OCI-LY3 (cell line): ENCODE measurements at regions not wholly inside any gene's neighbourhood (a gene's known extent, or its start where the extent isn't known, plus 50 kb on each side); places are given as distances from the start of the nearest gene placed in this dataset.

Experiments used
- H2AFZ ChIP-seq: fragments of 200-600, 300-600 bp; shearing (Covaris generic); 2 replicates; pipeline ENCODE4 v1.6.0; 2014; ENCODE audit warnings: antibody characterized with exemption, low read depth, low read length
- H3K27ac ChIP-seq: fragments of 200-600, 300-600 bp; sonication (generic); 2 replicates; pipeline ENCODE4 v1.5.1; 2014; ENCODE audit warnings: mild to moderate bottlenecking, low read length, moderate library complexity, mixed read lengths
- H3K27me3 ChIP-seq: fragments of 200-600, 300-600 bp; sonication (generic); 2 replicates; pipeline ENCODE4 v1.6.1; 2014; ENCODE audit warnings: low read depth, low read length, mixed read lengths
- H3K36me3 ChIP-seq: fragments of 200-600, 300-600 bp; sonication (generic); replicated peaks from 2 replicates; pipeline ENCODE3; 2014; ENCODE audit warnings: low read depth, low read length, mixed read lengths
- H3K4me1 ChIP-seq: fragments of 300-600, 200-600 bp; sonication (generic); 2 replicates; pipeline ENCODE4 v1.6.1; 2014; ENCODE audit warnings: low read length, mixed read lengths
- H3K4me2 ChIP-seq: fragments of 200-600, 300-600 bp; sonication (generic); 2 replicates; pipeline ENCODE4 v1.6.1; 2014; ENCODE audit warnings: low read length, mixed read lengths
- H3K4me3 ChIP-seq: fragments of 300-600, 200-600 bp; sonication (generic); 2 replicates; pipeline ENCODE4 v1.5.1; 2014; ENCODE audit warnings: antibody characterized with exemption, mild to moderate bottlenecking, low read length, moderate library complexity
- H3K79me2 ChIP-seq: fragments of 300-600, 200-600 bp; shearing (Covaris generic); 2 replicates; pipeline ENCODE4 v1.6.1; 2014; ENCODE audit warnings: mild to moderate bottlenecking, low read length, mixed read lengths
- H3K9ac ChIP-seq: fragments of 300-600, 200-600 bp; shearing (Covaris generic); 2 replicates; pipeline ENCODE4 v1.6.0; 2014; ENCODE audit warnings: mild to moderate bottlenecking, low read length, moderate library complexity
- H3K9me3 ChIP-seq: fragments of 200-600, 300-600 bp; shearing (Covaris generic); 2 replicates; pipeline ENCODE4 v1.6.1; 2014; ENCODE audit warnings: low read length, mixed read lengths; ENCODE audit not compliant: insufficient read depth
- H4K20me1 ChIP-seq: fragments of 200-600, 300-600 bp; sonication (generic); 2 replicates; pipeline ENCODE4 v1.6.1; 2016; ENCODE audit warnings: low read length, mixed read lengths; ENCODE audit not compliant: insufficient read depth
- EZH2phosphoT487 ChIP-seq: fragments of 200-600 bp; shearing (Covaris generic); IDR thresholded peaks from 2 replicates; pipeline ENCODE4 v1.6.1; 2018; ENCODE audit warnings: antibody characterized with exemption, mixed run types, low read depth
- TF ChIP-seq, protein P1 (sequence below): fragments of 200-600, 300-600 bp; sonication (generic); IDR thresholded peaks from 2 replicates; pipeline ENCODE4 v1.5.1; 2014; ENCODE audit warnings: antibody characterized with exemption, low read length, low read depth

DNA sequence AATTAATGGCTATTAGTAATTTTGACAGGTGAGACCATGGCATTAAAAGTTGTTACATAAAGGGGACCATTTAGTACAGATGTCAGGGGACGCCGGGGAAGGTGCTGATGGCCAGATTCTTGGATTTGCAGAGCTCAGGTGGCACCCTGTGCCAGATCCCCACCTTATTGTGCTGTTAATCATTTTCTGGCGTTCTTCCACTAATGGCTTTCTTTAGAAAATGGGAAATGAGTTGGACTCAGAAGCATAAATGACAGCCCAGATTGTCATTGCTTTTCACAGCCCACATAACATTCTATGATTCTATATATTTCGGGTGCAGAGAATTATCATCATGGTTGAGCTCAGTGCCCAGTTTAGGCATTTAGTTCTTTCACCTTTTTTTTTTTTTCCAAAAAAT is 257.2 kb upstream of the TCF4 start:
- H3K9ac ChIP-seq = no peak overlapping the region
- no peaks in the 10 kb centered on the region for H3K36me3 ChIP-seq
- no peak overlapping the region for H3K4me3 ChIP-seq
- H3K79me2 ChIP-seq = no peaks in the 10 kb centered on the region
- H3K9me3 ChIP-seq = peaks cover 4% of the 10 kb centered on the region; the same call in 1 of the 2 replicates
- TF ChIP-seq, protein P1, sequence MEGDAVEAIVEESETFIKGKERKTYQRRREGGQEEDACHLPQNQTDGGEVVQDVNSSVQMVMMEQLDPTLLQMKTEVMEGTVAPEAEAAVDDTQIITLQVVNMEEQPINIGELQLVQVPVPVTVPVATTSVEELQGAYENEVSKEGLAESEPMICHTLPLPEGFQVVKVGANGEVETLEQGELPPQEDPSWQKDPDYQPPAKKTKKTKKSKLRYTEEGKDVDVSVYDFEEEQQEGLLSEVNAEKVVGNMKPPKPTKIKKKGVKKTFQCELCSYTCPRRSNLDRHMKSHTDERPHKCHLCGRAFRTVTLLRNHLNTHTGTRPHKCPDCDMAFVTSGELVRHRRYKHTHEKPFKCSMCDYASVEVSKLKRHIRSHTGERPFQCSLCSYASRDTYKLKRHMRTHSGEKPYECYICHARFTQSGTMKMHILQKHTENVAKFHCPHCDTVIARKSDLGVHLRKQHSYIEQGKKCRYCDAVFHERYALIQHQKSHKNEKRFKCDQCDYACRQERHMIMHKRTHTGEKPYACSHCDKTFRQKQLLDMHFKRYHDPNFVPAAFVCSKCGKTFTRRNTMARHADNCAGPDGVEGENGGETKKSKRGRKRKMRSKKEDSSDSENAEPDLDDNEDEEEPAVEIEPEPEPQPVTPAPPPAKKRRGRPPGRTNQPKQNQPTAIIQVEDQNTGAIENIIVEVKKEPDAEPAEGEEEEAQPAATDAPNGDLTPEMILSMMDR = no peak
- TF ChIP-seq EZH2phosphoT487 = no peak
- no peaks in the 10 kb centered on the region for H3K27me3 ChIP-seq
- no peak overlapping the region for H3K4me2 ChIP-seq
- no peaks in the 10 kb centered on the region for H4K20me1 ChIP-seq
- no peak overlapping the region for H3K27ac ChIP-seq
- H3K4me1 ChIP-seq = peaks cover 7% of the 10 kb centered on the region
- H2AFZ ChIP-seq = no peak overlapping the region

DNA sequence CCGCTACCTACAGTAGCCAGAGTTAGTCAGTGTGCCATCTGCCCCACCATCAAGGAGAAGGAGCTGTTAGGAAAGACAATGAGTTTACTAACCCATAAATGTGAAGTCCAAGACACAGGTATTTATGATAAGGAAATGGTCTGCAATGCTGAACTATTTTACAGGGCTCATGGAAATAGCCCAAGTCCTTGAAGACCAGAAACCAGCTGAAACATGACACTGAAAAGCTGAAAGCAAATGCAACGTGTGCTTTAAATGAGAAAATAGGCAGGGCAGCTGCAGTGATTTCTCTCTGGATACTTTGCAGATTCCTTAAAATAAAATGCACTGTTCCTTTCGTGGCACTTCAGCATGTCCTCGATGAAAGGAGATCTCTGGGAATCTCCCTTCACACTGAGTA is 256.4 kb upstream of the TCF4 start:
- TF ChIP-seq EZH2phosphoT487 = no peak
- TF ChIP-seq, protein P1 = no peak
- no peak overlapping the region for H3K9ac ChIP-seq
- H4K20me1 ChIP-seq = no peaks in the 10 kb centered on the region
- H3K9me3 ChIP-seq = peaks cover 4% of the 10 kb centered on the region; the same call in 1 of the 2 replicates
- no peak overlapping the region for H3K4me2 ChIP-seq
- no peaks in the 10 kb centered on the region for H3K36me3 ChIP-seq
- H3K27me3 ChIP-seq = no peaks in the 10 kb centered on the region
- H2AFZ ChIP-seq = no peak overlapping the region
- H3K27ac ChIP-seq = no peak overlapping the region
- H3K79me2 ChIP-seq = no peaks in the 10 kb centered on the region
- H3K4me3 ChIP-seq = no peak overlapping the region
- H3K4me1 ChIP-seq = peaks cover 4% of the 10 kb centered on the region

DNA sequence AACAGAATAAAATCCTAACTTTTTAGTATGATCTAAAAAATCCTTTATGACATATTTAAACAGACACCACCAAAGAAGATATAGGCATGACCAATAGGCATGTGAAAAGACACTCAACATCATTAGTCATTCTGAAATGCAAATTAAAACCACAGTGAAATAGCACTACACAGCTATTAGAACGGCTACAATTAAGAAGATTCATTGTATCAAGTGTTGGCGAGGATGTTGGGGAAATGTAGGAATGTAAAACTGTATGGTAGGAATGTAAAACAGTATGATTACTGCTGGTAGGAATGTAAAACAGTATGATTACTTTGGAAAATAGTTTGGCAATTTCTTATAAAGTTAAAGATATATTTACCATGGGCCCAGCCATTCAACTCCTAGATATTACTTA is 253.3 kb upstream of the TCF4 start:
- TF ChIP-seq, protein P1 = no peak
- no peak for TF ChIP-seq EZH2phosphoT487
- Histone ChIP-seq H3K36me3 (peaks cover 5% of the 10 kb centered on the region), H3K4me1 (peaks cover 8% of the 10 kb centered on the region), H3K4me2 (no peak overlapping the region), H4K20me1 (no peaks in the 10 kb centered on the region), H3K9ac (no peak overlapping the region), H3K79me2 (no peaks in the 10 kb centered on the region), H3K4me3 (no peak overlapping the region), H2AFZ (no peak overlapping the region), H3K9me3 (peaks cover 11% of the 10 kb centered on the region; the same call in 1 of the 2 replicates), H3K27me3 (no peaks in the 10 kb centered on the region), H3K27ac (no peak overlapping the region)

DNA sequence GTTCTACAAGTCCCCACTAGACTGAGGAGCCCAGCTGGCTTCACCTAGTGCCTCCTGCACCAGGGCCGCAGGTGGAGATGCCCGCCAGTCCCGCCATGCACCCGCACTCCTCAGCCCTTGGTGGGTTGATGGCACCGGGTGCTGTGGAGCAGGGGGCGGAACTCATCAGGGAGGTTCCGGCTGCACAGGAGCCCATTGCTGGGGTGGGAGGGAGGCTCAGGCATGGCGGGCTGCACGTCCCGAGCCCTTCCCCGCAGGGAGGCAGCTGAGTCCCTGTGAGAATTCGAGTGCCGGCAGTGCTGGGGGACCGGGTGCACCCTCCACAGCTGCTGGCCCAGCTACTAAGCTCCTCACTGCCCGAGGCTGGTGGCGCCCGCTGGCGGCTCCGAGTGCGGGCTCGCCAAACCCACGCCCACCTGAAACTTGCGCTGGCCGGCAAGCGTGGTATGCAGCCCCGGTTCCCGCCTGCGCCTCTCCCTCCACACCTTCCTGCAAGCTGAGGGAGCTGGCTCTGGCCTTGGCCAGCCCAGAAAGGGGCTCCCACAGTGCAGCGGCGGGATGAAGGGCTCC is 252.7 kb upstream of the TCF4 start:
- Histone ChIP-seq H3K9ac (no peak overlapping the region), H4K20me1 (no peaks in the 10 kb centered on the region), H3K27me3 (no peaks in the 10 kb centered on the region), H2AFZ (no peak overlapping the region), H3K79me2 (no peaks in the 10 kb centered on the region), H3K4me2 (no peak overlapping the region), H3K4me1 (peaks cover 8% of the 10 kb centered on the region), H3K36me3 (peaks cover 5% of the 10 kb centered on the region), H3K27ac (no peak overlapping the region), H3K4me3 (no peak overlapping the region), H3K9me3 (peaks cover 11% of the 10 kb centered on the region; the same call in 1 of the 2 replicates)
- TF ChIP-seq, protein P1 = no peak
- TF ChIP-seq EZH2phosphoT487 = no peak
